ENCODE measurements at regions not wholly inside any gene's neighbourhood (a gene's known extent, or its start where the extent isn't known, plus 50 kb on each side); places are given as distances from the start of the nearest gene placed in this dataset.

GRCh38 chr22:42198226-42198625 is 67.6 kb upstream of the CYP2D6 start:
- Histone ChIP-seq H3K4me1 (ENCODE audit: insufficient read depth) (peaks cover 11% of the 10 kb centered on the region), H3K36me3 (no peaks in the 10 kb centered on the region), H3K9me3 (no peaks in the 10 kb centered on the region), H3K27me3 (no peaks in the 10 kb centered on the region), H3K4me3 (no peak overlapping the region), H3K27ac (no peak overlapping the region)
- intact Hi-C loops (cut with DNase I) = no loop called here
- TF ChIP-seq, protein P1, sequence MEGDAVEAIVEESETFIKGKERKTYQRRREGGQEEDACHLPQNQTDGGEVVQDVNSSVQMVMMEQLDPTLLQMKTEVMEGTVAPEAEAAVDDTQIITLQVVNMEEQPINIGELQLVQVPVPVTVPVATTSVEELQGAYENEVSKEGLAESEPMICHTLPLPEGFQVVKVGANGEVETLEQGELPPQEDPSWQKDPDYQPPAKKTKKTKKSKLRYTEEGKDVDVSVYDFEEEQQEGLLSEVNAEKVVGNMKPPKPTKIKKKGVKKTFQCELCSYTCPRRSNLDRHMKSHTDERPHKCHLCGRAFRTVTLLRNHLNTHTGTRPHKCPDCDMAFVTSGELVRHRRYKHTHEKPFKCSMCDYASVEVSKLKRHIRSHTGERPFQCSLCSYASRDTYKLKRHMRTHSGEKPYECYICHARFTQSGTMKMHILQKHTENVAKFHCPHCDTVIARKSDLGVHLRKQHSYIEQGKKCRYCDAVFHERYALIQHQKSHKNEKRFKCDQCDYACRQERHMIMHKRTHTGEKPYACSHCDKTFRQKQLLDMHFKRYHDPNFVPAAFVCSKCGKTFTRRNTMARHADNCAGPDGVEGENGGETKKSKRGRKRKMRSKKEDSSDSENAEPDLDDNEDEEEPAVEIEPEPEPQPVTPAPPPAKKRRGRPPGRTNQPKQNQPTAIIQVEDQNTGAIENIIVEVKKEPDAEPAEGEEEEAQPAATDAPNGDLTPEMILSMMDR (IDR thresholded peaks at IDR 0.05) = no peak
- TF ChIP-seq EP300 (IDR thresholded peaks at IDR 0.05) (no peak), POLR2A (IDR thresholded peaks at IDR 0.05) (no peak)
- DNase-seq = no peak
- WGBS, 3 donors = 87 to 91% (median 90%) methylated on average over 3 of the region's 3 CpGs

GRCh38 chr22:42196454-42196853 is 65.8 kb upstream of the CYP2D6 start:
- DNase-seq = no peak
- H3K4me1 ChIP-seq (ENCODE audit: insufficient read depth) = peaks cover 5% of the 10 kb centered on the region
- H3K36me3 ChIP-seq = no peaks in the 10 kb centered on the region
- H3K27me3 ChIP-seq = no peaks in the 10 kb centered on the region
- TF ChIP-seq EP300 (IDR thresholded peaks at IDR 0.05) (no peak), POLR2A (IDR thresholded peaks at IDR 0.05) (no peak)
- TF ChIP-seq, protein P1 (IDR thresholded peaks at IDR 0.05) = no peak
- 73 to 96% (median 89%) methylated on average over 2 of the region's 2 CpGs for WGBS, 3 donors
- H3K4me3 ChIP-seq = no peak overlapping the region
- no peak overlapping the region for H3K27ac ChIP-seq
- no peaks in the 10 kb centered on the region for H3K9me3 ChIP-seq
- intact Hi-C loops (cut with DNase I) = no loop called here

- no peaks in the 10 kb centered on the region for H3K27me3 ChIP-seq
- DNase-seq = no peak
- no peaks in the 10 kb centered on the region for H3K36me3 ChIP-seq
- H3K27ac ChIP-seq = no peak overlapping the region
- intact Hi-C loops (cut with DNase I) = no loop called here
- peaks cover 2% of the 10 kb centered on the region for H3K4me1 ChIP-seq (ENCODE audit: insufficient read depth)
- H3K4me3 ChIP-seq = no peak overlapping the region
- TF ChIP-seq EP300 (IDR thresholded peaks at IDR 0.05) (no peak), POLR2A (IDR thresholded peaks at IDR 0.05) (no peak)
- TF ChIP-seq, protein P1 (IDR thresholded peaks at IDR 0.05) = no peak
- H3K9me3 ChIP-seq = no peaks in the 10 kb centered on the region
These were observed 64.3 kb upstream of the CYP2D6 start for GRCh38 chr22:42194953-42195352.

- DNase-seq = no peak
- H3K4me3 ChIP-seq = no peak overlapping the region
- intact Hi-C loops (cut with DNase I) = no loop called here
- no peak for TF ChIP-seq EP300 (IDR thresholded peaks at IDR 0.05)
- no peak for TF ChIP-seq POLR2A (IDR thresholded peaks at IDR 0.05)
- TF ChIP-seq, protein P1 (IDR thresholded peaks at IDR 0.05) = no peak
- no peaks in the 10 kb centered on the region for H3K36me3 ChIP-seq
- H3K4me1 ChIP-seq (ENCODE audit: insufficient read depth) = peaks cover 2% of the 10 kb centered on the region
- 92 to 95% (median 94%) methylated on average over 10 of the region's 10 CpGs for WGBS, 3 donors
- no peak overlapping the region for H3K27ac ChIP-seq
- H3K9me3 ChIP-seq = no peaks in the 10 kb centered on the region
- no peaks in the 10 kb centered on the region for H3K27me3 ChIP-seq
These were observed 63.7 kb upstream of the CYP2D6 start for GRCh38 chr22:42194104-42194851.
